EL (cell line): ENCODE measurements at regions not wholly inside any gene's neighbourhood (a gene's known extent, or its start where the extent isn't known, plus 50 kb on each side); places are given as distances from the start of the nearest gene placed in this dataset.

Experiments used
- DNase-seq: peaks from one replicate; pipeline ENCODE4 v3.0.0-alpha.2; 2016

DNA sequence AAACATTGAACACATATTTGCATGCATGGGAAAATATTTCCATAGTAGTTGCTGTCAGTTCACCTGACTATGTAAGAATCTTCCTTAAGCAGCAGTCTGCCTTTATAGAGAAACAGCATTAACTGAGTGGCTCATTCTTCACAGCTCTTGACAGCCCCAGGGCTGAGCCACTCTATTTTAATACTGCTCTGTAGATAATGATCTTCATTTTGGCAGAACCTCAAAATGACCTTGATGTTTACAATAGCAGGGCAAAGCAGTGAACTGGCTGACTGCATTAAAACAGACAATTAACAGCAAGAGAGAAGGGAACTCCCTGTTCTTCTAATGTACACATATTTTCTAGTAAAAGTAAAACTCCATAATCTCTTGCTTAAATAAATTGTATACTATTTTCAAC lies 580.6 kb upstream of the SOX11 start:
- DNase-seq, result no peak

DNA sequence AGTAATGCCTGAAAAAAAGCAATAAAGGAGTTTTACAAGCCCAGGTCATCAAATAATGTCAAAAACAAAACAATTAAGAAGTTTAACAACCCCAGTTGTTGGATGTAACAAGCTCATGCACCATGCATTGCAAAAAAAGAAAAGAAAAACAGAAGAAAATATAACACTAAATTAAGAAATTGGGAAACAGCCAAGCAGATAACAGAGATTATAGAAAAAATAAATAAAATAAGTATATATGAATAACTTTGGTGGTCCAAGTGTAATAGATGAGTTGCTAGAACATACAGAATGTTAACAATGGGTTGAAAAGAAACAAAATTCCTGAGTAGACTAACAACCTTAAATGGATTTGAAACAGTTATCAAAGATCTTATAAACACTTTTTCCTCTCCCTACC lies 573.1 kb upstream of the SOX11 start:
- no peak for DNase-seq

DNA sequence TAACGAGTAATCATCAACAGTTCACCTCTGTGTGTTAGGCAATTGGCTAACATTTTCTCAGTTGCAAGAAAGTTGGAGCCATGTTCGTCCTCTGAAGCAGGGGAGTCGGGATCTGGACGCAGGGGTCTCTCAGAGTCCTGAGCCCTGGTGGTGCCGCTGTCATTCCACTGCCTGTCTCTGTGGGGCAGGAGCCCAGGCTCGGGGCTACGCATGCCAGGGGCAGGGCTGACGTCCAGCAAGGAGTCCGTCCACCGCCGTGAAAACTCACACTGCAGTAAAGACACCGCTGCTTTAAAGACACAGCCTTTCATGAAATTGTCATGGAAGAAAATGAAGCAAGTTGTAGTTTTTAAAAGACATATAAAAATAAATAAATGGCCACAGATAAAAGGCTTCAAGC lies 571.1 kb upstream of the SOX11 start:
- DNase-seq, result no peak

DNA sequence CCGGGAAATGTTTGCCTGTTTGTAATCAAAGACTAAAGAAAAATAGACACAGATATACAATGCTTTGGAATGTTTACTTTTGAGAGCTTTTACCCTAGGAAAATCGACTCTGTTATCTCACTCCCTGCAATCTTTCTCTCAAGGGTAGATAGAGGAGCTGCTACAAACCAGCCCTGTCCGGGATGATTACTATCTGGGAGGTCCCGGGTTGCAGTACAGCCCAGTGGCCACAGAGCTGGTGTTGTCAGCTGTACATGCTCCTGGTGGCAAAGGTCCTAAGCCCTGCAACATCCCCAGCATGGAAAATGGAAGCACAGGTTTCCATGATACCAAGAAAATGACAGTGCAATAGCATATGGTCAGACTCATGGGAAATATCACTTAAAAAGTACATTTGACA lies 570.5 kb upstream of the SOX11 start:
- no peak for DNase-seq

DNA sequence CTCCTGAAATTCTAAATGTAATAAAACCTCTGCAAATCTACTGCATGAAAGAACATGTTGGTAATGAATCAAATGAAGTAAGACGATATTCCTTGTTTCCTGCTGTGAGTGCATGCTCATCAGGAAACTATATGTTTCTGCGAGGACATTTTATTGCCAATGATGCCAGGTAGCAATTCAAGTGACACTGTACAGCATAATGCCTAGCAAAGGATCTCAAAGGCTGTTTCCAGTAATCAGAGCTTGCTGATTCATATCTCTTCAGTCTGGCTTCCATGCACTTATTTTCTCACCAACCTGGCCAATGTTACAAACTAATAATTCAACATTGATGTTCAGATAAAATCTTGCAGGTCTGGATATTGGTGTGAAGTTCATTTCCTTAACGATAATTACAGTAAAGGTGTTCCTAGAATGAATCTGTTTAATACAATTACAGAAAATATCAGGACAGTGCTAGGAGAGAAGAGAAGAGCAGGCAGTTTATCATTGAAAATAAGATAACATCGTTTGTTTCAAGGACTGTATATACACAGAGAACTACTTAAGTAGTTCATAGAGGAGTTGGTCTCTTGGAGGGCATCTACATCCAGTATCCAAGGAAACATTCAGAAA lies 568.5 kb upstream of the SOX11 start:
- no peak for DNase-seq

DNA sequence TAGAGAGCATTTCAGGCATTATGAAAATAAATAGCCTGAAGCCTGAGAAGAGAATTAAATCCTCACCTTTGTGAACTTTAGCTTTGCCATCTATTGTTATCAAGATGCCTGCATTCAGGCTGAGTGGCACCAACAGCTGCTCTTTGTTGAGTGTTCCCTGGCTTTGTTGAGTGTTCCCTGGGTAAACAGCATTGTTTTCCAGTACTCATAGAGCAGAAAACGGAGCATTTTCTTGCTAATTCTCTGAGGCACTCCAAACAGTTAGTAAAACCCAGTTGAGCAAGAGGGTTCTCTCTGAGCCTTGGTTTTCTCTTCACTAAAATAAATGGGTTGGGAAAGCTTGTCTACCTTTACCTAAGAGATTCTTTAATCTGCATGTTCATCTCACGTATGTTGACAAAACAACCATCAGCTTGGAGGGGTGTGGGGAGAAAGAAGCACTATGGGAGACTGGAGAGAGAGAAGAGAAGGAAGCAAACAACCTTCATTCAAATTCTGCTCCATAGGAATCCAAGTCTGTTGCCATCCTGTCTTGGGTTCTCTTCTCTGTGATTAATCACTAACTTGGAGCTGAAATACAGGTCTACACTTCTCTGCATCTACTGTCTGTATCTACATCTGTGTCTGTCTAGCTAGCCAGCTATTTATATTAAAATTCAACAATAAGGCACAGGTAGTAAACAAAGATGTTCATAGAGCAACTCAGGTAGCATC lies 567.0 kb upstream of the SOX11 start:
- no peak for DNase-seq

DNA sequence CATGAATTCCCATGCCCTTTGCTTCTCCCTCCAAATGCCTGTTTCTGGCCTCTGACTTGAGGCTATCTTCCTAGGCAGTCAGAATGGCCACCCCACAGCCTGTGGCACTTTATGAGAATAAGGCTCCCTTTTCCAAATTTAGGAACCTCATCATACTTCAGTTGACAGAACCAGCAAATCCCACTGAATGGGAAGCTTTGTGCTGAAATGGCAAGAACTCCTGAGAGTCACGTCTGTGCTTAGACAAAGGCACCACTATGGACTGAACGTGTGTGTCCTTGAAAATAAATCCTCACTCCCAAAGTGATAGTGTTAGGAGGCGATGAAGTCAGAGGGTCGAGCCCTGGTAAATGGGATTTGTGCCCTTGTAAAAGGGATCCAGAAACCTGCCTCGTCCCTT lies 559.9 kb upstream of the SOX11 start:
- no peak for DNase-seq

DNA sequence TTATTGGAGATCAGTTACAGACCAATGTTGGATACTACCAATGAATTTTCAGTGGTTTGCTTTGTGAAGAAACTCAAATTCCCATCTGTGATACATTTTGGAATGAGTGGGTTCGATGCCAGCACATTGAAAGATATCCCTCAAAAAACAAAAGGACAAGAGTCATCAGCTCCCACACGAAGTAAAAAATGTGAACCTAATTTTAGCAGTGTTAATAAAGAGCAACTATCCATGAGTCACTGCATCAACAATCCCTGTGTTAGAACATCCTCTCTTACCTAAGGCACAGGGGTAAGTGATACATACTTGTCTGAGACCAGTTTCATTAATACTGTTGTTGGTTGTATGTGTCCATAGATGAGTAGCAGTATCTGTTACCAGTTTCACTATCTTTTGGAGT lies 551.8 kb upstream of the SOX11 start:
- DNase-seq, result no peak

DNA sequence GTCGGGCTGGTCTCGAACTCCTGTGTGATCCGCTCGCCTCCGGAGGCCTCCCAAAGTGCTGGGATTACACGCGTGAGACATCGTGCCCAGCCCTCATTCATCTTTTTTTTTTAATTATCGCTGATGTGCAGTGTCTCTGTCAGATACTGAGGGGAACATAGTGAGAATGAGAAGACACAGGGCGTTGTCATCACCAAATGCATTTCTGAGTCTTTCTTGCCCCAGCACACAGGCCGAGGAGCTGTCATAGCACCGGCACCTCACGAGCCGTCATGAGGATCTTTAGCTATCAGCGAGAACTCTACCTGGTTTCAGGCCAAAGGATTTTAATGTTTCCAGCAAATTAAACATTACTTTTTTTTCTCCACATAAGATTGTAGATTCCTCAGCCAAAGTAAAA lies 548.0 kb upstream of the SOX11 start:
- no peak for DNase-seq

DNA sequence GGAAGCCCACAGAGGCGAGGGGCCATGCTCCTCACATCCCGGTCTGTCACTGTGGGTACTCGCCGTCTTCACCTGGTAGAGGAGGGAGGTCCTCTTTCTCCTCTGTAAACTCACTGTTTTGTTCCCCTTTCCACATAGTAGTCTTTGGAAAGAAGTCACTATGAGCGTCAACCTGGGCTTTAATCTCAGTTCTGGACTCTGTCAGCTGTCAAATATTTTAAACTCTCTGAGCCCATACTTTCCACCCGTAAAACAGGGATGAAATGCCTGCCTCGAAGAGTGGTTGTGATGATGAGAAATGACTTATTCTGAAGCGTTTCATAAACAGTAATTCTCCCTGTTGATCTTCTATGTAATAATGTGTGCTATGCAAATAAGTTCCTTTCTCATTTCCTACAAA lies 547.1 kb upstream of the SOX11 start:
- DNase-seq, result no peak

DNA sequence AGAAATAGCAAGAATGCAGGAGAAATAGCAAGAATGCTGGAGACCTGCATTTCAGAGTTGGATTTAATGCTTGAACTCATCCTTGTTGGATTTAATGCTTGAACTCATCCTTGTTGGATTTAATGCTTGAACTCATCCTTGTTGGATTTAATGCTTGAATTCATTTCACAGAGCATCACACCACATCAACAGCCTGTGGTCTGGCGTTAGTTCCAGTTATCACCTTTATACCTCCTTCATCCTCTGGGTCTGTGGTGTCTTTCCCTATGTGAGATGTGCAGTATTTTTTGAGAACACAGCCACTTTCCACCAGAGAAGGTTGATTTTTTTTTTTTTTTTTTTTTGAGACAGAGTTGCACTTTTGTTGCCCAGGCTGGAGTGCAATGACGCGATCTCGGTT lies 546.4 kb upstream of the SOX11 start:
- DNase-seq, result no peak

DNA sequence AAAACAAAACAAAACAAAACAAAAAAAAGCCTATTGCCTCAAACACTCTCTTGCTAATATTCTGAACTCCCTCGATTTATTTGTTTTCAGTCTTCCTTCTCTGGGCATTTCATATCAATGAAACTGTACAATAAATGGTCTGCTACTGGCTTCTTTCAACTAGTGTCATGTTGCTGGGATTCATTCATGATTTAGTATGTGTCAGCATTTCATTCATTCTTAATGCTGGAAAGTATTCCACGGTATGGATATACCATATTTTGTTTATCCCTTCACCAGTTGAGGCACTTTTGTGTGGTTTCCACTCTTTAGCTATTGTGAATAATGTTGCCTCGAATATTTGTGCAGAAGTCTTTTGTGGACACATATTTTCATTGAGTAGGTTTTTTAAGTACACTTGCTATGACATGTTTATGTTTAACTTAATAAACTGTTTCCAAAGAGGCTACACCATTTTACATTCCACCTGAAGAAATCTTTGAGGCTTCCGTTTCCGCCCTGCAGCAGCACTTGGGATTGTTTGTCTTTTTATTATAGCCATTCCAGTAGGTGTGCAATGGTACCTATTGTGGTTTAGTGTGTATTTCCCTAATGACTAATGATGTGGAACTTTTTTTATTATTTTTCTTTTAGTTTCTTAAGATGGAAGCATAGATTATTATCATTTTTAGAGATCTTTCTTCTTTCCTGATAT lies 543.6 kb upstream of the SOX11 start:
- DNase-seq, result no peak

DNA sequence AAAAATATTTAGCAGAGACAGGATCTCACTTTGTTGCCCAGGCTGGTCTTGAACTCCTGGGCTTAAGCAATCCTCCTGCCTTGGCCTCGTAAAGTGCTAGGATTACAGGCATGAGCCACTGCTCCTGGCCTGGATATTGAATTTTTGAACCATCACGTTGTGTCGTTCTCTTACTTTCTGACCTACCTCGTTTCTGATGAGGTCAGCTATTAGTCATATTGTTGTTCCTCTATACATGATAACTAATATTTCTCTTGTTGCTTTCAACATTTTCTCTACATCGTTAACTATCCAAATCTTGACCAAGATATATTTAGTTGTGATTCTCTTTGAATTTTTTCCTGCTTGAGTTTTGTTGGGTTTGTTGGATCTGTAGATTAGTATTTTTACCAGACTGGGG lies 541.3 kb upstream of the SOX11 start:
- no peak for DNase-seq

DNA sequence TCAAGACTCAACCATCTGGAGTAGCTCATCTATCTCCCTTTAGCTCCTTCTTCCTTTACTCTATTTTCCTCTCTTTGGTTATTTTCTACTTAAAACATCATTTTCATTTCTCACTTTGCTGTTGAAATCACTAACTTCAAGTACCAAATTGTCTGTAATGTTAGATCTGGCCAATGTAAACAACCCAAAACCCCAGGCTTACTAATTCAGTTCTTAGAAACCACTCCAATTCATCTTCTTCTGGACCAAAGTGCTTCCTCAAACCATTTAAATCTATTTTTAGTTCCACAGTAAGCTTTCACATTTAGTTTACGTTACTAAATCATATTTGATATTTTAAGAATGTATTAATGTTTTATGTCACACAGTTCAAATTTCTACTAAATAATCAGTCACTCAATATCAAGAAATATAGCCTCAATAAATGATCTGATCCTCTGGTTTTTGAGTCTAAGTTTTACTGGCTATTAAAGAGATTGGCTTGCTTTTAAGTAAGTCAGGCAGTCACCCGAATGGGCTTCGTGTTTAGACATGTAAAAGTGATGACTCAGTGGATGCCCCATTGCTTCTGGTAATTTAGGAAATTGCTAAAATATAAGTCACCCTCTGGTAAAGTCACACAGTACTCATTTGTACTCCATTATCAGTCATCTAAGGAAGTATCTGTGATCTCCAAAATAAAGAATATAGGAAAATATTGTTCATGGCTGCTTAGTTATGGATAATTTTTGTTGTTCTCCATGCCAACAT lies 527.2 kb upstream of the SOX11 start:
- peak; percentile 0 for DNase-seq

DNA sequence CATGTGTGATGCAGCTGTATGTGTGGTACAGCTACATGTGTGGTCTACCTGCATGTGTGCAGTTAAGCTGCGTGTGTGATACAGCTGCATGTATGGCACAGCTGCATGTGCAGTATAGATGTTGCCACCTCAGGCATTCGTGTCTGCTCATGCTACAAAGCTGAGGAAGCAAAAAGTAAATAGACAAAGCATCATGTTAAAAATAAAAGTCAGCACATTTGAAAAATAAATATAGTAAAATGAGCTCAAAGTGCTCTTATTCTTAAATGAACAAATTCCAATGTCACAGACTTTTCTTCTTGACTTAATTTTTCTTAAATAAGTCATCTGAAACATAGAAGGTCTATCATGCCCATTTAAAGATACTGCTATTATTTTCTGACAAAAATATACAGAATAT lies 519.3 kb upstream of the SOX11 start:
- DNase-seq, result no peak

DNA sequence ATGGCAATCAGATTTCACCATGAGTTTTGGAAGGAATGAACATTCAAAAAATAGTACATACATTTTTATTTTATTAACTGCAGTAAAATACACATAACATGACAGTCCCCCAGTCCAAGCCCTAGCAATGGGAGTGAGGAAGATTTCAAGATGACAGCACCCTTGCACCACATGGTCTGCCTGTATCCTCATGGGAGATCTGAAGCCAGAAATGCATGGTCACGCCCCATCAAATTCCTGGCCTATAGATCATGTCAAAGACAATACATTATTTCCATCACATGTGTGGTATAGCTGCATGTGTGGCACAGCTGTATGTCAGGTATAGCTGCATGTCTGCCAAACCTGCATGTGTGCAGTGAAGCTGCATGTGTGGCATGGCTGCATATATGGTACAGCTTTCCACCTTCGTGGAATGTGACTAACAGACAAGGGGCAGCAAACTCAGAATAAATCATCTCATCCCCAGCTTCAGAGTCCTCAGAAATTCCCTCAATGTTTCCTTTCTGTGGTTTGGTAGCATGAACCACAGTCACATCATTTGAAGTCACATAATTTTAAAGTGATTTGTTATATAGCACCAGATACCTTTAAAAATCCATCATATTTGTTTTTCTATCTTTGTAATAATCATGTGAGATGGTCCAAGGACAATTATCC lies 518.2 kb upstream of the SOX11 start:
- no peak for DNase-seq

DNA sequence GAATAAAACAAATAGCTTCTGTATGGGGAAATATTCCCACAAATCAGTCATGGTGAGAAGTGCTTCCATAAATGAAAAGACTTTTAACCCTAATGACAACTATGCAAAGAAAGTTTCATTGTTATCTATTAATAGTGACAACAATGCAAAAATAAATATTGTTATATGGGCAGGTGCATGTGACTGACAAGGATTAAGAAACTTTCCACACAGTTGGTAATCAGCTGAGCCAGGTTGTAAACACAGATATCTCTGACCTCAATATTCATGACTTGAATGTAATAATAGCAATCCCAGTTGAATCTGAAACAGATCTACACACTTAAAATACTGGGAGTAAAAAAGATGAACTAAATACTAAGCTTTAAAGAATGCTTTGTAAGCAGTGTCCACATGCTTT lies 517.0 kb upstream of the SOX11 start:
- no peak for DNase-seq

DNA sequence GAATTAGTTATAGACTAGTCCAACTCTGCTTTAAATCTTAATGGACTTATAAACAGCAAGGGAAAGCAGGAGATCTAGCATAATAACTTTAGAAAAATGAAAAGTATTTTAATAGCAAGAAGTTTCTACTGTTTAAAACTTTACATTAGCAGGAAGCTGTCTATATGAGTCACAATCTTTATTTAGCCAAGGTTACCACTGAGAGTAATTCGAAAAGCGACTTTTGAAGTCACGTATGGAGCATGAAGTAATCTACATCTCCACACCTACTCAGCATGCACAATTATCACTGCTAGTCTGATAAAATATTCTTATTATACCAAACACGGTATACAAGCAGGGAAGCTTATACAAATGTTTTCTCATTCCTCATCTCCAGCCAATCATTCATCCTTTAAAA lies 515.4 kb upstream of the SOX11 start:
- DNase-seq, result no peak

DNA sequence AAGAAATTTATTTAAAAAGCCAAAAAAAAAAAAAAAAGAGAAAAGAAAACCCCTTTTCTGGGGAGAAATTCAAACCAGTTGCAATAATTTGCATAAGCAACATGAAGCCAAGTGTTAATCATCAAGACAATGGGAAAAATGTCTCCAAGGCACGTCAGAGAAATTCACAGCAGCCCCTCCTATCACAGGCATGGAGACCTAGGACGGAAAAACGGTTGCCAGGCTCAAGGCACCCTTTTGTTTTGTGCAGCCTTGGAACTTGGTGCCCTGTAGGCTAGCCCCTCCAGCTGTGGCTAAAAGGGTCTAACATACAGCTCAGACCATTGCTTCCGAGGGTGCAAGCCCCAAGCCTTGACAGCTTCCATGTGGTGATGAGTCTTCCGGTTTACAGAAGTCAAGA lies 509.2 kb upstream of the SOX11 start:
- no peak for DNase-seq

DNA sequence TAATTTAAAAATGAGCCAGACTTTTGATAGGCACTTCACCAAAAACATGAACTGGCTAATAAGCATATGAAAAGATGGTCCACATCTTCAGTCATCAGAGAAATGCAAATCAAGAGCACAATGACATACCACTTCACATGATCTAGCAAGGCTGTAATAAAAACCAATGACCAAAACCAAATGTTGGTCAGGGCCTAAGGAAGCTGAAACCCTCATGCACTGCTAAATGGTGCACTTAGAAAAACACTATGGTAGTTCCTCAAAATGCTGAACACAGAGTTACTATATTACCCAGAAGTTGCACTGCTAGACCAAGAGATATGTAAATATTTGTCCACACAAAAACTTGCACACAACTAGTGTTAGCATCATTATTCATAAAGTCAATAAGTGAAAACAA lies 504.9 kb upstream of the SOX11 start:
- DNase-seq, result no peak

DNA sequence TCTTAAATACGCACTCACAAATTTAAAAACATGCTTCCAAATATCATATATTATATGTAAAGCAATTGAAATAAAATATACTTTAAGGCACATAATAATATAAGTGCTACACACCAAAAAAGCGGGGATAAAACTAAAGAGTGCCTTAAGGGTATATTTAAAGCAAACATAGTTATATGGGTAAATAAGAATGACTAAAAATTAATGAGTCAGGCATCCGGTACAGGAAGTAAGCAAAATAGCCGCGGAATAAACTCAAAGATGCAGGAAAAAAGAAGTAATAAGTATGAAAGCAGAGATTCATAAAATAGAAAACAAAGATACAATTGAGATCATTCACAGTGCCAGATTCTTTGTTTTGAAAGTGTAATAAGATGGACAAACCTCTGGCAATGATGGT lies 503.5 kb upstream of the SOX11 start:
- DNase-seq, result no peak

DNA sequence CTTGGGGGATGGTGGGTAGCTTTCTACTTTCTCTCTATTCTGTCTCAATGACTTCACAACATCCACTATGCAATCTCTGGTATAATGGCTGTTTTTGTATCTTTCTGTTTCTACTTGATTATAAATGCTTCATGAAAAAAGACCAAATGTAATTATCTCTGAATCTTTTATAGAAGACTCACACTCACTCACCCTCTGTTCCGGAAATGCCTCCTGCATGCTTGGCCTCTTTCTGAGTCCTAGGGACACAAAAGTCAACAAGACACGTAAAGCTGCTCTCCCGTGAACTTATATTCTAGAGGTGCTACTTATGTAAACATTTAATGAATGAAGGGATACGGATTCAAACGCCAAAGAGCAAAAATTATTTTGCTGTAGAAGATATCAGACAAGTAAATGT lies 502.2 kb upstream of the SOX11 start:
- no peak for DNase-seq

DNA sequence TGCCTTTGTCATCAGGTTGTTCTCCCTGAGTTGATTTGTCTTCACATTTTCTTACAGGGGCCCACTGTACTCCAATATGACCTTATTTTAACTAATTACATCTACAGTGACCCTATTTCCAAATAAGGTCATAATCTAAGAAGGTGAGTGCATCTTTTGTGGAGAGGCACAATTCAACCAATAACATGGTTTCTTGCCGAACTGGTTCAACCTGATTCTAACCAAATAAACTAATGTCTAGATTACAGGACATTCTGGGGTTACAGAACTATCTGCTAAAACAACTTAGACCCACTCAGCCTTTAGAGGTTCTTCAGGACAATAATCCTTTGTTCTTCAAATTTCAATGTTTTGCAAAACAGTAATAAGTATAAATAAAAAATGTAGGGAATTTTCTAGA lies 496.5 kb upstream of the SOX11 start:
- no peak for DNase-seq
